AG04449 (cell line): ENCODE measurements at regions not wholly inside any gene's neighbourhood (a gene's known extent, or its start where the extent isn't known, plus 50 kb on each side); places are given as distances from the start of the nearest gene placed in this dataset.
"Not testable (repeated sequence)": the region's sequence is repeated elsewhere in the genome, so short reads cannot be mapped to it uniquely, and the experiment has no call there.

ENCODE experiments used
- CTCF ChIA-PET: fragments of 350-600 bp; formaldehyde crosslinking; extraction: SDS; loops from one replicate; lab custom pipeline; 2021; ENCODE audit warnings: antibody characterized with exemption; lab: Yijun Ruan, JAX
- POLR2A ChIA-PET: fragments of 400-600, 350-600 bp; formaldehyde crosslinking; extraction: SDS; loops from one replicate; lab custom pipeline; 2020; ENCODE audit warnings: antibody characterized with exemption, inconsistent platforms; lab: Yijun Ruan, JAX
- DNase-seq: peaks from one replicate; pipeline ENCODE4 v3.0.0-alpha.2; 2010; ENCODE audit warnings: low read depth, low spot score
- H3K4me3 ChIP-seq: 2 replicates; pipeline ENCODE4 v1.5.1; 2011; ENCODE audit warnings: low read depth, mild to moderate bottlenecking, control low read depth, low read length
- CTCF ChIP-seq: IDR thresholded peaks from one replicate; pipeline ENCODE4 v1.5.1; 2011; ENCODE audit warnings: mild to moderate bottlenecking, moderate library complexity, low read length, control low read depth, inconsistent platforms; ENCODE audit not compliant: insufficient read depth; ENCODE audit errors: missing control alignments

- ChIA-PET POLR2A (no interaction called here), CTCF (no interaction called here)
- DNase-seq: peak; percentile 10
- no peak overlapping the region for H3K4me3 ChIP-seq
- TF ChIP-seq CTCF: no peak
Measured at GRCh38 chr1:65630855-65631254, 161.8 kb upstream of the PDE4B start.

- H3K4me3 ChIP-seq: no peak overlapping the region
- TF ChIP-seq CTCF: no peak
- DNase-seq: no peak
- ChIA-PET CTCF (interaction anchor here (0.9 kb wide), 1 partner anchor 9 kb away, joined by 4 read pairs; no protein-coding TSS in a partner anchor), POLR2A (no interaction called here)
Measured at GRCh38 chr1:65632235-65632634, 160.5 kb upstream of the PDE4B start.

GRCh38 chr1:65640046-65640445 lies 152.6 kb upstream of the PDE4B start:
- no peak for DNase-seq
- H3K4me3 ChIP-seq: no peak overlapping the region
- TF ChIP-seq CTCF: no peak
- ChIA-PET POLR2A (no interaction called here), CTCF (no interaction called here)

GRCh38 chr1:65649185-65649584 lies 143.5 kb upstream of the PDE4B start:
- POLR2A ChIA-PET, H3K4me3 ChIP-seq, CTCF ChIA-PET, DNase-seq: not testable (repeated sequence)

- DNase-seq: no peak
- CTCF ChIA-PET: interaction anchor here (1.1 kb wide), 1 partner anchor 37 kb away, joined by 4 read pairs; no protein-coding TSS in a partner anchor
- TF ChIP-seq CTCF: no peak
- H3K4me3 ChIP-seq: no peak overlapping the region
- POLR2A ChIA-PET: no interaction called here
Measured at GRCh38 chr1:65650682-65651081, 142.0 kb upstream of the PDE4B start.

- DNase-seq, H3K4me3 ChIP-seq, CTCF ChIA-PET: not testable (repeated sequence)
- POLR2A ChIA-PET: interaction anchor here (0.6 kb wide), 1 partner anchor 118 kb away, joined by 3 read pairs; no protein-coding TSS in a partner anchor
Measured at GRCh38 chr1:65654526-65654925, 138.2 kb upstream of the PDE4B start.

GRCh38 chr1:65657609-65658008 lies 135.1 kb upstream of the PDE4B start:
- POLR2A ChIA-PET, H3K4me3 ChIP-seq, DNase-seq, CTCF ChIA-PET: not testable (repeated sequence)

GRCh38 chr1:65658122-65658521 lies 134.6 kb upstream of the PDE4B start:
- H3K4me3 ChIP-seq: no peak overlapping the region
- TF ChIP-seq CTCF: no peak
- DNase-seq: no peak
- POLR2A ChIA-PET: no interaction called here
- CTCF ChIA-PET: interaction anchor here (0.6 kb wide), 1 partner anchor 13 kb away, joined by 3 read pairs; no protein-coding TSS in a partner anchor
